GM21390 (cell line): ENCODE measurements at regions not wholly inside any gene's neighbourhood (a gene's known extent, or its start where the extent isn't known, plus 50 kb on each side); places are given as distances from the start of the nearest gene placed in this dataset.

Experiments
- ATAC-seq: cut with Tn5 transposase; IDR thresholded peaks from one replicate; pipeline ENCODE4 v1.9.1; 2021; ENCODE audit not compliant: unreplicated experiment

- ATAC-seq, result no peak
These were observed 774.9 kb upstream of the ZNF608 start for GRCh38 chr5:125521289-125521688.

DNA sequence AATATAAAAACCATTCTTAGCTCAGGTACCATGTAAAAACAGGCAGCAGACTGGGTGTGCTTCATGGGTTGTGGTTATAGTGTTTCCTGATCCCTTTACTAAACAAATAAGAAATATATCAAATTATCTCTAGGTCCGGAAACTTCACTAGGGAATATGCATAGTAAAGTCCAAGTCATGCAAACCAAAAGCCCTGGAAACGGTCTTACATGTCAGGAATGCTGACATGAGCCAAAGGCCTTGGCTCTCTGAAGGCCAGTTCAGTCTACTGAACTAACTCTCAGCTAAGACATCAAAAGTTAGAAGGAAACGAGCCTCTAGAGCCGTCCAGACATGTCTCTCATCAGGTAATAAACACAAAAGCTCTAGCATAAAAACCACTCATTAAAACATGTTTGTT, 778.9 kb upstream of the ZNF608 start:
- ATAC-seq, result no peak

- ATAC-seq, result no peak
These were observed 780.5 kb upstream of the ZNF608 start for GRCh38 chr5:125526966-125527365.

GRCh38 chr5:125528881-125529280, 782.4 kb upstream of the ZNF608 start:
- no peak for ATAC-seq

DNA sequence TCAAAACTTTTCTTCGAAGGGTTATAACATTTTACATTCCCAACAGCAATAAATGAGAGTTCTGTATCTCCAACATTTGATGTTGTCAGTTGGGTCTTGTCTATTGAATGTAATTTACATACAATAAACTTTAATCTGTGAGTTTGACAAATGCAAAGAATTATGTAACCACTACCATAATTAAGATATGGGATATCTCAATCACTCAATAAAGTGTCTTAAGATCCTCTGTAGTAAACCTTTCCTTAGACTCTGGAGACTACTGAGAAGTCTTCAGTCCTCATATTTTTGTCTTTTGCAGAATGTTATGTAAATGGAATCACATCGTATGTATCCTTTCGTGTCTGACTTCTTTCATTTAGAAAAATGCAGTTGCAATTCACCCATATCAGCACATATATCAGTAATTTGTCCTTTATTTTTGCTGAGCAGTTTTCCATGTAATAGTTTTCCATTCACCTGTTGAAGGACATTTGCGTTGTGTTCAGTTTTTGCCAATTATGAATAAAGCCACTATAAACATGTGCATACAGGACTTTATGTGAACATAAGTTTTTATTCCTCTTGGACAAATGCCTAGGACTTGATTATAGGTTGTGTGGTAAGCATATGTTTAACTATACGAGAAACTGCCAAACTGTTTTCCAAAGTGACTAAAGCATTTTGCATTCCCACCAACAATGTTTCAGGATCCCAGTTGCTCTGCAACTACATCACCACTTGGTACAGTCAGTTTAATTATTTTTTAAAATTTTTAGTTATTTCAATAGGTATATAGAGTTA, 784.6 kb upstream of the ZNF608 start:
- no peak for ATAC-seq

GRCh38 chr5:125536095-125536494, 789.7 kb upstream of the ZNF608 start:
- ATAC-seq, result peak; percentile 74

GRCh38 chr5:125536582-125536981, 790.1 kb upstream of the ZNF608 start:
- no peak for ATAC-seq

DNA sequence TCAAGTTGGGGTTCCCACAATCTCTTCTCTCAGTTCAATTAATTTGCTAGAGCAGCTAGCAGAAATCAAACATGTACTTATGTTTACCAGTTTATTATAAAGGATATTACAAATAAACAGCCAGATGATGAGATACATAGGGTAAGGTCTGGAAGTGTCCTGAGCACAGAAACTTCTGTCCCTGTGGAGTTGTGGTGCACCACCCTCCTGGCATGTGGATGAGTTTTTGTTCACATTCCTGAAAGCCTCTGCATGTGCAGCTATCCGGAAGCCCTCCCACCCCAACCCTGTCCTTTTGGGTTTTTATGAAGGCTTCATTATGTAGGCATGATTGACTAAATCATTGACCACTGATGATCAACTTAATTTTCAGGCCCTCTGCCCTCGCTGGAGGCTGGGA, 791.2 kb upstream of the ZNF608 start:
- ATAC-seq, result no peak

- no peak for ATAC-seq
These were observed 792.0 kb upstream of the ZNF608 start for GRCh38 chr5:125538469-125538868.

- ATAC-seq, result no peak
These were observed 794.6 kb upstream of the ZNF608 start for GRCh38 chr5:125541085-125541484.

GRCh38 chr5:125549322-125549911, 803.0 kb upstream of the ZNF608 start:
- no peak for ATAC-seq

- ATAC-seq, result no peak
These were observed 803.8 kb upstream of the ZNF608 start for GRCh38 chr5:125550274-125550673.

GRCh38 chr5:125551246-125551645, 804.8 kb upstream of the ZNF608 start:
- ATAC-seq, result no peak

GRCh38 chr5:125551797-125552196, 805.4 kb upstream of the ZNF608 start:
- ATAC-seq, result no peak

DNA sequence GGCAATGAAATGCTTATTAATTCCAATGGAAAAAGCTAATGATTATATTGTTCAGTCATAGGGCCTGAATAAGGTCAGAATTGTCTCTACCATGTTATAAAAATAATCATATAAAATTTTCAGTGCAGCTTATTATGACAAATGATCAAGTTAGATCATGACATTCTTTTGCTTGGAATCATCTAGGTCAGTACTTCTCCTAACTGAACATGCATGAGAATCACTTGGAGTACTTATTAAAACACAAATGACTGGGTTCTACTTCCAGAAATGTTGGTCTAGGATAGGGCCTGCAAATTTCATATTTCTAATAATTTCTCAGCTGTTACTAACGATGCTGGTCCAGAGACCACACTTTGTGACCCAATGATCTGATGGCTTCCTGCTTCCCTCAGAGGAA, 806.0 kb upstream of the ZNF608 start:
- no peak for ATAC-seq

DNA sequence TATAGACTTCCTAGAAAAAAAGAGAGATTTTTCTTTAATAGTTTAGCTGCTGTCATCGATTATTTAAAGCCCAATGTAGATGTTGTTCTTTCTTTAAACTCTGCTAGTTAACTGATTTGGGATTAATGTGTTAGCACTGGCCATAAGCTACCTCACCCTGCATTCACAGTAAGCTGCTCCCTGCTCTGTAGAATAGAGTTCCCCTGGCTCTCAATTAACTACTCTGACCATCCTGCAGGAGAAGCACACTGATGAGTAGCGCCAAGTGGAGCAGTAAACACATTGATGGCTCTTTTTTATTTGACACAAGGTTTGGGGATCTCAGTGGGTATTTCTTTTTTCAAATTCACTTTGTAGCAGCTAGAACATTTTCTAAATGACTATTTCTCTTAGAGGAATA, 807.9 kb upstream of the ZNF608 start:
- no peak for ATAC-seq

DNA sequence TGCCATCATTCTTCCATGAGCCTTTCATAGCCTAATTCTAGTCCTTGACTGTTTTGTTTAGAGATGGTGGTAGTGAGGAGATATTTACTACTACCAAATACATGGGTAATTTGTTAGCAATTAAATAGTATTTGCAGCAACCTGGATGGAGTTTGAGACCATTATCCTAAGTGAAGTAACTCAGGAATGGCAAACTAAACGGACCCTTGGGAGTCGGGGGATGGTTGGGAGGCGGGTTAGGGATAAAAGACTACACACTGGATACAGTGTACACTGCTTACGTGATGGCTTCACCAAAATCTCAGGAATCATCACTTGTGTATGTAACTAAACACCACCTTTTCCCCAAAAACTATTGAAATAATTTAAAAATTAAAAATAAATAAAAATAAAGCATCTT, 809.2 kb upstream of the ZNF608 start:
- no peak for ATAC-seq

- ATAC-seq, result no peak
These were observed 811.6 kb upstream of the ZNF608 start for GRCh38 chr5:125558016-125558415.

GRCh38 chr5:125558466-125558865, 812.0 kb upstream of the ZNF608 start:
- no peak for ATAC-seq

GRCh38 chr5:125559296-125559695, 812.9 kb upstream of the ZNF608 start:
- ATAC-seq, result no peak

DNA sequence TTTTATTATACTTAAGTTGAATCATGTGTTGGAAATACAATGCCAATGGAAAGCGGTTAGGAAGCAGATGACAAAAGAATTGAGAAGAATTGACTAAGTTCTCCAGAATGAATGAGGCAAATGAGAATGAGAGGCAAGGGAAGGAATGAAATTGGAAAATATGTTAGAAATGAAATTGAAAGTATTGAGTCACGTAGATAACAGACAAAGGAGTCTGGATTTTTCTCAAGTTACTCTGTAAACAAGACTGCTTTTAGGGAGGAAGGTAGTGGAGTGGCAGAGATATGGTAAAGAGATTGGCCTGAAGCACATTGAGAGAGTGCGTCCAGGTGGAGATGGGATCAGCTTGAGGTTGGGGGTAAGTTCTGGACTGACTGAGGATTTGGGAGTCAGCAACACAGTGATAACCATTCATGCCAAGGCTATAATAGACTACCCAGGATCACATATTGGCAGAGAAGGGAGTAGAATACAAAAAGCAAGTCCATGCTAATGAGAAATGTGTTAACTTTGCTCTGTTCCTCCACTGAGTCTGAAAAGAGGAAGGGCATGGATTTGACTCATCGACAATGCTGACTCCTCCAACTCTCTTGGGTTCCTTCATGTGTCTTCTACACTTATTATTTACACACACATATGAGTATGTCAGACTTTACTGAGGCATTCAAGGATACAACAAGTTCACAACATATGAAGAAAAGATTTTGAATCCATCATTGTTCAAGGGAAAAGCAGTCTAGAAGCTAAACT, 814.2 kb upstream of the ZNF608 start:
- ATAC-seq, result no peak

GRCh38 chr5:125564317-125564975, 818.0 kb upstream of the ZNF608 start:
- no peak for ATAC-seq
